ENCODE measurements at regions not wholly inside any gene's neighbourhood (a gene's known extent, or its start where the extent isn't known, plus 50 kb on each side); places are given as distances from the start of the nearest gene placed in this dataset.

GRCh38 chr5:106818552-106818951 lies 852.2 kb downstream of the EFNA5 start:
- Histone ChIP-seq H3K27ac (no peak overlapping the region), H3K27me3 (no peaks in the 10 kb centered on the region), H3K4me1 (no peaks in the 10 kb centered on the region), H3K9me3 (no peaks in the 10 kb centered on the region), H3K36me3 (no peaks in the 10 kb centered on the region), H3K4me3 (no peak overlapping the region)
- WGBS, 4 donors, result 82 to 90% (median 86%) methylated on average over 4 of the region's 4 CpGs
- TF ChIP-seq POLR2A (IDR thresholded peaks at IDR 0.05) (no peak), CTCF (IDR thresholded peaks at IDR 0.05) (no peak)
- no peak for ATAC-seq
- DNase-seq, result no peak
- intact Hi-C loops (cut with DNase I), result no loop called here

- Histone ChIP-seq H3K27ac (no peak overlapping the region), H3K36me3 (no peaks in the 10 kb centered on the region), H3K4me3 (no peak overlapping the region), H3K27me3 (no peaks in the 10 kb centered on the region), H3K4me1 (no peaks in the 10 kb centered on the region), H3K9me3 (no peaks in the 10 kb centered on the region)
- ATAC-seq (no peak), DNase-seq (no peak)
- TF ChIP-seq CTCF (IDR thresholded peaks at IDR 0.05) (no peak), POLR2A (IDR thresholded peaks at IDR 0.05) (no peak)
- intact Hi-C loops (cut with DNase I), result no loop called here
- WGBS, 4 donors, result 61 to 86% (median 69%) methylated on average over 2 of the region's 2 CpGs
Observed at GRCh38 chr5:106814961-106815360, 855.8 kb downstream of the EFNA5 start.

- H3K4me1 ChIP-seq, result no peaks in the 10 kb centered on the region
- WGBS, 4 donors, result 52 to 69% (median 56%) methylated on average over 3 of the region's 3 CpGs
- no peak for DNase-seq
- intact Hi-C loops (cut with DNase I), result no loop called here
- no peak for ATAC-seq
- TF ChIP-seq POLR2A (IDR thresholded peaks at IDR 0.05) (no peak), CTCF (IDR thresholded peaks at IDR 0.05) (no peak)
- H3K4me3 ChIP-seq, result no peak overlapping the region
- no peak overlapping the region for H3K27ac ChIP-seq
- no peaks in the 10 kb centered on the region for H3K9me3 ChIP-seq
- H3K36me3 ChIP-seq, result no peaks in the 10 kb centered on the region
- no peaks in the 10 kb centered on the region for H3K27me3 ChIP-seq
Observed at GRCh38 chr5:106801554-106801953, 869.2 kb downstream of the EFNA5 start.

GRCh38 chr5:106797996-106798395 lies 872.7 kb downstream of the EFNA5 start:
- H3K36me3 ChIP-seq, result no peaks in the 10 kb centered on the region
- DNase-seq, result no peak
- no peak overlapping the region for H3K4me3 ChIP-seq
- H3K27me3 ChIP-seq, result no peaks in the 10 kb centered on the region
- TF ChIP-seq CTCF (IDR thresholded peaks at IDR 0.05) (no peak), POLR2A (IDR thresholded peaks at IDR 0.05) (no peak)
- intact Hi-C loops (cut with DNase I), result no loop called here
- H3K9me3 ChIP-seq, result no peaks in the 10 kb centered on the region
- no peaks in the 10 kb centered on the region for H3K4me1 ChIP-seq
- no peak for ATAC-seq
- no peak overlapping the region for H3K27ac ChIP-seq
- 42 to 52% (median 46%) methylated on average over 3 of the region's 3 CpGs for WGBS, 4 donors
